Suprapubic skin (tissue), 3 donors: ENCODE measurements at regions not wholly inside any gene's neighbourhood (a gene's known extent, or its start where the extent isn't known, plus 50 kb on each side); places are given as distances from the start of the nearest gene placed in this dataset.

Experiments
- CTCF ChIP-seq, 2 donors: fragments of 200-600 bp in 1 of 2; fragments of 450-650 bp in 1 of 2; sonication (generic) in 1 of 2; IDR thresholded peaks; one replicate each; pipeline ENCODE4 v1.5.1; 2016 to 2019; ENCODE audit warnings: antibody characterized with exemption in 2 of 2, mild to moderate bottlenecking in 1 of 2, moderate library complexity in 1 of 2
- POLR2A ChIP-seq, 2 donors: fragments of 450-650 bp; IDR thresholded peaks; one replicate each; pipeline ENCODE4 v1.6.1; 2017; ENCODE audit warnings: antibody characterized with exemption in 2 of 2, mild to moderate bottlenecking in 2 of 2, moderate library complexity in 2 of 2

- no peak for TF ChIP-seq CTCF (IDR thresholded peaks at IDR 0.05)
- no peak for TF ChIP-seq POLR2A (IDR thresholded peaks at IDR 0.05)
Observed at GRCh38 chr7:109336531-109336930, 766.9 kb downstream of the DNAJB9 start.
